Stimulated activated naive B cell treated with anti-CD40 and anti-IgM and Interleukin-4, amounts not matched to agents 10 μg/mL and 1 μg/mL and 100 μg/mL, for 72 hours (primary cell): ENCODE measurements at regions not wholly inside any gene's neighbourhood (a gene's known extent, or its start where the extent isn't known, plus 50 kb on each side); places are given as distances from the start of the nearest gene placed in this dataset.

Experiments
- ATAC-seq, 2 donors: fragments of 150-1000 bp; cut with Tn5 transposase; replicated peaks; 2 replicates each; pipeline ENCODE4 v1.10.0; 2021; ENCODE audit warnings: moderate library complexity in 1 of 2
- DNase-seq: peaks from one replicate; pipeline ENCODE4 v3.0.0; 2021
- H3K27ac Mint-ChIP-seq: one replicate; pipeline ENCODE4 v1.8.0; 2022; ENCODE audit warnings: mild to moderate bottlenecking, mixed read lengths
- H3K27me3 Mint-ChIP-seq, 2 donors: one replicate each; pipeline ENCODE4 v1.8.0; 2022; ENCODE audit warnings: mixed read lengths in 2 of 2
- H3K36me3 Mint-ChIP-seq, 2 donors: one replicate each; pipeline ENCODE4 v1.8.0; 2022; ENCODE audit warnings: mixed read lengths in 2 of 2, mild to moderate bottlenecking in 1 of 2
- H3K4me1 Mint-ChIP-seq, 2 donors: one replicate each; pipeline ENCODE4 v1.8.0; 2022; ENCODE audit warnings: mixed read lengths in 2 of 2, mild to moderate bottlenecking in 1 of 2
- H3K4me3 Mint-ChIP-seq, 2 donors: one replicate each; pipeline ENCODE4 v1.8.0; 2022; ENCODE audit warnings: mild to moderate bottlenecking in 2 of 2, mixed read lengths in 2 of 2, moderate library complexity in 1 of 2
- H3K9me3 Mint-ChIP-seq, 2 donors: one replicate each; pipeline ENCODE4 v1.8.0; 2022; ENCODE audit warnings: mixed read lengths in 2 of 2, mild to moderate bottlenecking in 1 of 2

GRCh38 chr2:104563398-104563996 lies 290.4 kb upstream of the POU3F3 start:
- no peak for ATAC-seq
- no peak overlapping the region for H3K27ac Mint-ChIP-seq
- no peaks in the 10 kb centered on the region for H3K9me3 Mint-ChIP-seq
- H3K4me3 Mint-ChIP-seq = no peak overlapping the region
- peaks cover 0 to 8% of the 10 kb centered on the region in 2 donors for H3K27me3 Mint-ChIP-seq
- DNase-seq = no peak
- H3K36me3 Mint-ChIP-seq = no peaks in the 10 kb centered on the region
- no peaks in the 10 kb centered on the region for H3K4me1 Mint-ChIP-seq

GRCh38 chr2:104568247-104568646 lies 285.7 kb upstream of the POU3F3 start:
- DNase-seq (no peak), ATAC-seq (no peak)
- Mint-ChIP-seq H3K9me3 (no peaks in the 10 kb centered on the region), H3K4me3 (no peak overlapping the region), H3K27me3 (no peaks in the 10 kb centered on the region), H3K4me1 (peaks cover 0 to 5% of the 10 kb centered on the region in 2 donors), H3K27ac (peak overlapping the region; percentile 5), H3K36me3 (no peaks in the 10 kb centered on the region)

DNA sequence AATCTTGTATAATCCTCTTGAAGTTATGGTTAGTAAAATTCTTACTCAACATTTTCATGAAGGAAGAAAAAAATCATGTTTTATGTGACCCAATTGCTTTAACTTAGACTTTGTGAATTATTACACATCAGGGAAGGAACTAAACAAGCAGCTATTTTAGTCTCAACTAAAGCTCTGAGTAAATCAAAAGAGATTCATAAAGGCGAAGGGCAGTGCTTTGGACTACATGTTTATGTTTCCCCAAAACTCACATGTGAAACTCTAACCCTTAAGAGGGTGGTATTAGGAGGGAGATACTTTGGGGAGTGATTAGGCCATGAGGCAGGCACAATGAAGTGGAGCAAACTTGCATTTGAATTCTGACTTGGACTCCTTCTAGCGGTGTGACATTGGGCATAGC lies 283.7 kb upstream of the POU3F3 start:
- no peaks in the 10 kb centered on the region for H3K27me3 Mint-ChIP-seq
- DNase-seq (no peak), ATAC-seq (no peak)
- no peaks in the 10 kb centered on the region for H3K9me3 Mint-ChIP-seq
- H3K4me3 Mint-ChIP-seq = no peak overlapping the region
- no peak overlapping the region for H3K27ac Mint-ChIP-seq
- peaks cover 0 to 10% of the 10 kb centered on the region in 2 donors for H3K4me1 Mint-ChIP-seq
- no peaks in the 10 kb centered on the region for H3K36me3 Mint-ChIP-seq

DNA sequence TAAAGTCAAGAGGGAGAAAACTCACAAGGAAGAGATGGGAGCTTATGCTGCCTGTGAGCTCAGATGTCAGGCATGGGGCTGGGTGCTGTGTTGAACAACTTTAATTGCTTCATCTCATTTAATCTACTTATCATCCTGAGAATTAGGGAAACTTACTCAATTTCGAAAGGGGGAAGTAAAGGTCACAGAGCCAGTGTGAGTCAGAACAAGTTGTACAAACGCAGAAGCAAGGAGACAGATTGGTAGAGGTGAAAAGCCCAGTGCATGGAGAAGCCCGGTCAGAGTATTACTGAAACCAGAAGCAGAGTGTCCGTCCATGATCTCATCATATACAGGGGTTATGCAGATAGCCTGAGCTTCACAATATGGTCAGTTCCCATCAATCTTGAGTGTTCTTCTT lies 281.1 kb upstream of the POU3F3 start:
- Mint-ChIP-seq H3K9me3 (no peaks in the 10 kb centered on the region), H3K27me3 (no peaks in the 10 kb centered on the region), H3K4me3 (no peak overlapping the region), H3K27ac (no peak overlapping the region), H3K36me3 (no peaks in the 10 kb centered on the region), H3K4me1 (peaks cover 3 to 10% of the 10 kb centered on the region in 2 donors)
- ATAC-seq = peak; percentile 20 to 31
- DNase-seq = no peak

GRCh38 chr2:104574367-104574766 lies 279.5 kb upstream of the POU3F3 start:
- Mint-ChIP-seq H3K36me3 (no peaks in the 10 kb centered on the region), H3K4me1 (peaks cover 3 to 10% of the 10 kb centered on the region in 2 donors), H3K4me3 (no peak overlapping the region), H3K9me3 (no peaks in the 10 kb centered on the region), H3K27me3 (no peaks in the 10 kb centered on the region), H3K27ac (no peak overlapping the region)
- ATAC-seq = no peak
- no peak for DNase-seq

DNA sequence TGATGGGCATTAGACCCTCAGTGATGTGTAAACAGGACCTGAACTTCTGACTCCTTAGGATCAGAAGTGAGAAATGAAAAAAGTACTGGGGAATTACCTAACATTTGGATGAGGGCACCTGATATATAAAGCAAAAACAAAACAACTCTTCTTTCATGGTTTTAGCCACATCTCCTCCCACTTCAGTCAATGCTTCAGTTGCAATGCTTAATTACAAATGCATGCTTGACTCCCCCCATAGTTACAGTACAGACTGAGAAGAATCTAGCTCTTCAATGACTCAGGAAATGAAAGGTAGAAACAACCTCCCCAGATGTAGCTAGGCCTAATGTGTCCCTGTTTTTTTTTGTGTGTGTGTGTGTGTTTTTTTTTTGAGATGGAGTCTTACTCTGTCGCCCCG lies 276.8 kb upstream of the POU3F3 start:
- Mint-ChIP-seq H3K27me3 (peaks cover 1 to 2% of the 10 kb centered on the region in 2 donors), H3K36me3 (no peaks in the 10 kb centered on the region), H3K4me1 (peaks cover 3 to 10% of the 10 kb centered on the region in 2 donors), H3K9me3 (no peaks in the 10 kb centered on the region), H3K27ac (no peak overlapping the region), H3K4me3 (no peak overlapping the region)
- ATAC-seq = peak; percentile 83 to 84
- no peak for DNase-seq

DNA sequence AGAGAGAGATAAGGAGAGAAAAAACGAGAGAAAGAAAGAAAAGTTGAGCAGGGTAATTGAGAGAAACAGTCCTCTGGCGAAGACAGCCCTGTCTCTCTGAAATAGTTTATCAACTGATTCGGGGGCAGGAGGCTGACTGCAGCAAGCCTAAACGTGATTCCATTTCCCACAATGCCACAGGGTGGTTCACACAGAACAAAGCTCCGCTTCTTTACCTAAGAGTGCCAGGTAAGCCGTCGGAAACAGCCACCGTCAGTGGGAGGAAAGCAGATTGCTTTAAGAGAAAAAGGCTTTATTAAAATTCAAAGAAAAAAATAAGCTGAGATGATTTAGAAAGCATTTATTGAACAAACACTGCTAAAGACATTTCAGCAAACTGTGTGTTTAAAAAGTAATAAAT lies 271.4 kb upstream of the POU3F3 start:
- no peaks in the 10 kb centered on the region for H3K36me3 Mint-ChIP-seq
- H3K9me3 Mint-ChIP-seq = no peaks in the 10 kb centered on the region
- H3K4me1 Mint-ChIP-seq = no peaks in the 10 kb centered on the region
- no peak overlapping the region for H3K27ac Mint-ChIP-seq
- ATAC-seq (no peak), DNase-seq (no peak)
- peaks cover 4 to 6% of the 10 kb centered on the region in 2 donors for H3K27me3 Mint-ChIP-seq
- H3K4me3 Mint-ChIP-seq = no peak overlapping the region

DNA sequence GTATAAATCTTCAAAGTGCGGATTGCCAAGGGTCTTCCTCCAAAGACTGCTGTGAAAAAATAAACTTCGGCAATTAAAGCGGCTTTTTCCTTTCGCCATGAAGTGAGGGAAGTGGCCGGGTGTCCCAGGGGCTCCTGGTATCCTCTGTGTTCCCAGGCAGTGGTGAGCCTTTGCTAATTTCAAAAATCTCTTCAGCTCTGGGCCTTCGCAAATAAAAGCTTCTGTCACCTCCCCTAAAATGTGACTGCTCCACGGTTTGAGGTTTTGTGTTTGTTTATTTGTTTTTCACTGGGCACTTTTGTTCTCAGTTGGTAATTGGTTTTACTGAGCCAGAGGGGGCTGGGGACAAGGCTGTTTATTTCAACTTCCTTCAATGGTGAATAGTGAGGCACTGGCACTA lies 270.1 kb upstream of the POU3F3 start:
- H3K36me3 Mint-ChIP-seq = no peaks in the 10 kb centered on the region
- DNase-seq (no peak), ATAC-seq (no peak)
- H3K27me3 Mint-ChIP-seq = peaks cover 4 to 6% of the 10 kb centered on the region in 2 donors
- H3K4me3 Mint-ChIP-seq = no peak overlapping the region
- H3K27ac Mint-ChIP-seq = no peak overlapping the region
- no peaks in the 10 kb centered on the region for H3K9me3 Mint-ChIP-seq
- no peaks in the 10 kb centered on the region for H3K4me1 Mint-ChIP-seq

- no peak for DNase-seq
- Mint-ChIP-seq H3K27me3 (peaks cover 4 to 6% of the 10 kb centered on the region in 2 donors), H3K4me3 (no peak overlapping the region), H3K4me1 (no peaks in the 10 kb centered on the region), H3K36me3 (no peaks in the 10 kb centered on the region), H3K27ac (no peak overlapping the region), H3K9me3 (peaks cover 0 to under 1% of the 10 kb centered on the region in 2 donors)
- ATAC-seq = no peak
These were observed 269.5 kb upstream of the POU3F3 start for GRCh38 chr2:104584393-104584792.

DNA sequence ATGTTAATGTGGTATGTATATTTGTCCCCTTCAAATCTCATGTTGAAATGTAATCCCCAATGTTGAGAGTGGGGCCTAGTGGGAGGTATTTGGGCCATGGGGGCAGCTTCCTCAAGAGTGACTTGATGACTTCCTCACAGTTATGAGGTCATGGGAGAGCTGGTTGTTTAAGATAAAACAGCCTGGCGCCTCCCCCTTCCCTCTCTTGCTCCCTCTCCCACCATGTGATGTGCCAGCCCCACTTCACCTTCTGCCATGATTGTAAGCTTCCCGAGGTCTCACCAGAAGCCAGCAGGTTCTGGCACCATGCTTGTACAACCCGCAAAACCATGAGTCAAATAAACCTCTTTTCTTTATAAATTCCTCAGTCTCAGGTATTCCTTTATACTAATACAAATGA lies 258.3 kb upstream of the POU3F3 start:
- Mint-ChIP-seq H3K4me3 (no peak overlapping the region), H3K27me3 (peaks cover 0 to 3% of the 10 kb centered on the region in 2 donors), H3K9me3 (peaks cover 8 to 11% of the 10 kb centered on the region in 2 donors), H3K27ac (no peak overlapping the region), H3K4me1 (no peaks in the 10 kb centered on the region), H3K36me3 (no peaks in the 10 kb centered on the region)
- no peak for ATAC-seq
- DNase-seq = no peak

- no peaks in the 10 kb centered on the region for H3K36me3 Mint-ChIP-seq
- peaks cover 0 to 5% of the 10 kb centered on the region in 2 donors for H3K27me3 Mint-ChIP-seq
- peaks cover 3 to 4% of the 10 kb centered on the region in 2 donors for H3K9me3 Mint-ChIP-seq
- no peak for DNase-seq
- no peak overlapping the region for H3K4me3 Mint-ChIP-seq
- no peak for ATAC-seq
- H3K4me1 Mint-ChIP-seq = no peaks in the 10 kb centered on the region
- H3K27ac Mint-ChIP-seq = no peak overlapping the region
These were observed 256.0 kb upstream of the POU3F3 start for GRCh38 chr2:104597942-104598341.

GRCh38 chr2:104598636-104599035 lies 255.3 kb upstream of the POU3F3 start:
- H3K27me3 Mint-ChIP-seq = peaks cover 0 to 5% of the 10 kb centered on the region in 2 donors
- peaks cover 3 to 4% of the 10 kb centered on the region in 2 donors for H3K9me3 Mint-ChIP-seq
- no peaks in the 10 kb centered on the region for H3K4me1 Mint-ChIP-seq
- no peak for DNase-seq
- no peak for ATAC-seq
- H3K27ac Mint-ChIP-seq = no peak overlapping the region
- no peak overlapping the region for H3K4me3 Mint-ChIP-seq
- no peaks in the 10 kb centered on the region for H3K36me3 Mint-ChIP-seq

- no peaks in the 10 kb centered on the region for H3K4me1 Mint-ChIP-seq
- DNase-seq (no peak), ATAC-seq (no peak)
- peaks cover 0 to 5% of the 10 kb centered on the region in 2 donors for H3K27me3 Mint-ChIP-seq
- peaks cover 3 to 4% of the 10 kb centered on the region in 2 donors for H3K9me3 Mint-ChIP-seq
- H3K4me3 Mint-ChIP-seq = no peak overlapping the region
- H3K36me3 Mint-ChIP-seq = no peaks in the 10 kb centered on the region
- H3K27ac Mint-ChIP-seq = no peak overlapping the region
These were observed 254.0 kb upstream of the POU3F3 start for GRCh38 chr2:104599787-104600510.

- no peaks in the 10 kb centered on the region for H3K36me3 Mint-ChIP-seq
These were observed 247.9 kb upstream of the POU3F3 start for GRCh38 chr2:104606056-104606455.

DNA sequence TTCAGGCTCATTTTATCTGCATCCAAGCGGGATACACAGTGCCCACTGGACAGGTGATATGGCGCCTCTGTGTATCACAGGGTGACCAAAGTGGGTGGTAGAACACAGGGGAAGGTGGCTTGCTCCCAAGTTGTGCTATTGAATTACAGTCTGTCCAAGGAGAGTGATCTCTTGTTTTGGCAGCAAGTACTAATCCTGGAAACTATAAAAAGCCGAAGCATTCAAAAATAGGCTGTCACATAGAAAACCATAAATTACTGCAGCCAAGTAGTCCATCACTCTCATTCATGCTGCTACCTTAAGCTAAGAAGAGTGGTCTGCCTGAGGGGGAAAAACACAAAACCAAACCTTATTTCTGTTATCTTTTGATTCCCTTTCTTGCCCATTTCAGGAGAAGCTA lies 237.1 kb upstream of the POU3F3 start:
- Mint-ChIP-seq H3K4me3 (no peak overlapping the region), H3K9me3 (no peaks in the 10 kb centered on the region), H3K4me1 (no peaks in the 10 kb centered on the region), H3K27me3 (no peaks in the 10 kb centered on the region), H3K27ac (no peak overlapping the region), H3K36me3 (no peaks in the 10 kb centered on the region)
- no peak for ATAC-seq
- DNase-seq = no peak

More at GRCh38 chr2:104606056-104606455, 247.9 kb upstream of the POU3F3 start:
- no peak overlapping the region for H3K27ac Mint-ChIP-seq
- H3K27me3 Mint-ChIP-seq = peaks cover 0 to 10% of the 10 kb centered on the region in 2 donors
- DNase-seq (no peak), ATAC-seq (no peak)
- peaks cover 0 to 12% of the 10 kb centered on the region in 2 donors for H3K9me3 Mint-ChIP-seq
- no peak overlapping the region for H3K4me3 Mint-ChIP-seq
- no peaks in the 10 kb centered on the region for H3K4me1 Mint-ChIP-seq
